H1 (cell line): ENCODE measurements at regions not wholly inside any gene's neighbourhood (a gene's known extent, or its start where the extent isn't known, plus 50 kb on each side); places are given as distances from the start of the nearest gene placed in this dataset.

ENCODE experiments used
- CTCF ChIA-PET: fragments of 300-600 bp; sonication (Branson Sonifier 250); formaldehyde crosslinking; loops from one replicate; lab custom pipeline; 2021; ENCODE audit not compliant: partially characterized antibody; lab: Charles Lee
- POLR2A ChIA-PET: fragments of 300-600 bp; sonication (Branson Sonifier 250); formaldehyde crosslinking; loops from one replicate; lab custom pipeline; 2021; ENCODE audit warnings: inconsistent platforms; ENCODE audit not compliant: partially characterized antibody; lab: Charles Lee
- DNase-seq, 2 experiments: peaks; one replicate each; pipeline versions ENCODE4 v3.0.0 to v3.0.0-alpha.2; 2010 to 2022; ENCODE audit warnings: low spot score in 2 of 2, low read depth in 1 of 2, mixed read lengths in 1 of 2
- FAIRE-seq: peaks from 2 replicates; lab custom pipeline; 2011; peaks lifted over from hg19 to GRCh38; lab: Jason Lieb, UNC
- H2AFZ ChIP-seq: 2 replicates; pipeline ENCODE4 v1.8.1; 2012; ENCODE audit warnings: low read length, inconsistent platforms
- H2AK5ac ChIP-seq: 2 replicates; pipeline ENCODE4 v1.6.1; 2013; ENCODE audit warnings: low read depth, low read length
- H2BK120ac ChIP-seq: replicated peaks from 2 replicates; pipeline ENCODE3; 2013; ENCODE audit warnings: low read depth, low read length, inconsistent platforms
- H2BK12ac ChIP-seq: 2 replicates; pipeline ENCODE4 v1.6.1; 2013; ENCODE audit warnings: low read depth, low read length
- H2BK15ac ChIP-seq: 2 replicates; pipeline ENCODE4 v1.6.1; 2013; ENCODE audit warnings: low read length
- H2BK20ac ChIP-seq: 2 replicates; pipeline ENCODE4 v1.6.1; 2013; ENCODE audit warnings: low read length
- H2BK5ac ChIP-seq: 2 replicates; pipeline ENCODE4 v1.6.1; 2013; ENCODE audit warnings: low read depth, low read length
- H3K14ac ChIP-seq: 2 replicates; pipeline ENCODE4 v1.6.1; 2013; ENCODE audit warnings: inconsistent platforms; ENCODE audit not compliant: insufficient read length
- H3K18ac ChIP-seq: 2 replicates; pipeline ENCODE4 v1.6.1; 2013; ENCODE audit warnings: low read length; ENCODE audit errors: extremely low read depth
- H3K23ac ChIP-seq: 2 replicates; pipeline ENCODE4 v1.6.1; 2013; ENCODE audit warnings: inconsistent platforms; ENCODE audit not compliant: insufficient read length
- H3K23me2 ChIP-seq: 2 replicates; pipeline ENCODE4 v1.6.1; 2013; ENCODE audit warnings: low read depth, low read length
- H3K27ac ChIP-seq: 2 replicates; pipeline ENCODE4 v1.6.1; 2011; ENCODE audit warnings: low read depth, low read length, inconsistent platforms
- H3K27me3 ChIP-seq, 4 experiments: replicated peaks in 1 of 4; 1 replicate in 1 of 4; 2 replicates in 3 of 4; pipeline versions ENCODE4 v1.6.1 to v1.8.1; 2011 to 2013; ENCODE audit warnings: low read length in 3 of 4, mild to moderate bottlenecking in 3 of 4, inconsistent platforms in 2 of 4, mixed read lengths in 2 of 4, moderate library complexity in 1 of 4; ENCODE audit not compliant: control insufficient read depth in 3 of 4, insufficient read depth in 3 of 4; ENCODE audit errors: extremely low read depth in 1 of 4
- H3K36me3 ChIP-seq, 4 experiments: 2 replicates each; pipeline versions ENCODE4 v1.6.1 to v1.8.1; 2011 to 2013; ENCODE audit warnings: mild to moderate bottlenecking in 4 of 4, low read length in 3 of 4, moderate library complexity in 2 of 4, control low read depth in 1 of 4, inconsistent platforms in 1 of 4; ENCODE audit not compliant: insufficient read depth in 4 of 4, control insufficient read depth in 2 of 4
- H3K4ac ChIP-seq: replicated peaks from 2 replicates; pipeline ENCODE3; 2013; ENCODE audit warnings: low read length, low read depth, mixed read lengths, inconsistent platforms; ENCODE audit not compliant: insufficient read length
- H3K4me1 ChIP-seq, 4 experiments: replicated peaks in 1 of 4; 1 replicate in 1 of 4; 2 replicates in 3 of 4; pipeline versions ENCODE4 v1.6.1 to v1.8.1; 2011 to 2013; ENCODE audit warnings: low read length in 3 of 4, inconsistent platforms in 2 of 4, mixed read lengths in 1 of 4; ENCODE audit not compliant: insufficient read depth in 4 of 4, control insufficient read depth in 3 of 4
- H3K4me2 ChIP-seq, 2 experiments: 2 replicates each; pipeline versions ENCODE4 v1.6.1 to v1.8.1; 2011 to 2013; ENCODE audit warnings: low read depth in 2 of 2, low read length in 2 of 2, control low read depth in 1 of 2, inconsistent platforms in 1 of 2, mild to moderate bottlenecking in 1 of 2; ENCODE audit not compliant: insufficient read depth in 1 of 2
- H3K4me3 ChIP-seq, 4 experiments: fragments of 200-600, 300-600 bp in 1 of 4; sonication (generic), shearing (Covaris generic), sonication (Bioruptor Twin) in 1 of 4; 2 replicates each; pipeline versions ENCODE4 v1.5.1 to v1.8.1; 2011 to 2016; ENCODE audit warnings: low read length in 4 of 4, low read depth in 3 of 4, control low read depth in 2 of 4, inconsistent platforms in 2 of 4, mild to moderate bottlenecking in 2 of 4, mixed read lengths in 1 of 4, moderate library complexity in 1 of 4; ENCODE audit not compliant: insufficient read depth in 2 of 4; ENCODE audit errors: extremely low read depth in 1 of 4
- H3K56ac ChIP-seq: replicated peaks from 2 replicates; pipeline ENCODE3; 2013; ENCODE audit warnings: low read depth, mild to moderate bottlenecking, mixed read lengths, low read length, inconsistent platforms; ENCODE audit not compliant: insufficient read length
- H3K79me1 ChIP-seq: 2 replicates; pipeline ENCODE4 v1.6.1; 2013; ENCODE audit warnings: low read depth, low read length, control low read depth
- H3K79me2 ChIP-seq, 2 experiments: 2 replicates each; pipeline versions ENCODE4 v1.6.1 to v1.8.1; 2012 to 2013; ENCODE audit warnings: low read length in 2 of 2, mild to moderate bottlenecking in 2 of 2, inconsistent platforms in 1 of 2; ENCODE audit not compliant: insufficient read depth in 2 of 2, control insufficient read depth in 1 of 2
- H3K9ac ChIP-seq, 4 experiments: replicated peaks in 1 of 4; 1 replicate in 1 of 4; 2 replicates in 3 of 4; pipeline versions ENCODE4 v1.6.1 to v1.8.1; 2011 to 2013; ENCODE audit warnings: low read depth in 3 of 4, low read length in 3 of 4, control low read depth in 2 of 4, mild to moderate bottlenecking in 2 of 4, moderate library complexity in 2 of 4, inconsistent platforms in 1 of 4; ENCODE audit errors: extremely low read depth in 1 of 4
- H3K9me3 ChIP-seq, 2 experiments: 2 replicates each; pipeline versions ENCODE4 v1.6.1 to v1.8.1; 2012 to 2013; ENCODE audit warnings: mild to moderate bottlenecking in 2 of 2, moderate library complexity in 2 of 2, control low read depth in 1 of 2, inconsistent platforms in 1 of 2, low read depth in 1 of 2, low read length in 1 of 2, mixed read lengths in 1 of 2; ENCODE audit not compliant: insufficient read depth in 2 of 2
- H4K20me1 ChIP-seq, 2 experiments: replicated peaks in 1 of 2; 2 replicates each; pipeline versions ENCODE3 to v1.8.1; 2011 to 2013; ENCODE audit warnings: inconsistent platforms in 2 of 2, low read length in 2 of 2, mild to moderate bottlenecking in 1 of 2; ENCODE audit not compliant: insufficient read depth in 2 of 2, control insufficient read depth in 1 of 2
- H4K5ac ChIP-seq: 2 replicates; pipeline ENCODE4 v1.6.1; 2013; ENCODE audit warnings: low read length, low read depth, mixed read lengths, inconsistent platforms; ENCODE audit not compliant: insufficient read length
- H4K8ac ChIP-seq: 2 replicates; pipeline ENCODE4 v1.8.0; 2013; ENCODE audit warnings: mild to moderate bottlenecking, moderate library complexity, low read length, inconsistent platforms; ENCODE audit not compliant: insufficient read depth; ENCODE audit errors: extremely low read depth
- H4K91ac ChIP-seq: replicated peaks from 2 replicates; pipeline ENCODE3; 2013; ENCODE audit warnings: low read length, mixed read lengths, inconsistent platforms; ENCODE audit not compliant: insufficient read length
- JUN ChIP-seq: IDR thresholded peaks from 2 replicates; pipeline ENCODE4 v1.6.1; 2011; ENCODE audit warnings: low read depth, mild to moderate bottlenecking, improper control_type of control experiment, low read length
- JUND ChIP-seq: IDR thresholded peaks from 2 replicates; pipeline ENCODE4 v1.6.1; 2011; ENCODE audit warnings: mild to moderate bottlenecking, improper control_type of control experiment, low read length
- POU5F1 ChIP-seq: IDR thresholded peaks from 2 replicates; pipeline ENCODE4 v1.6.1; 2011; ENCODE audit warnings: low read depth, mild to moderate bottlenecking, low read length, moderate library complexity
- RXRA ChIP-seq: IDR thresholded peaks from 2 replicates; pipeline ENCODE4 v1.6.1; 2011; ENCODE audit warnings: low read depth, mild to moderate bottlenecking, low read length, moderate library complexity; ENCODE audit not compliant: insufficient read depth
- SIN3A ChIP-seq, 2 experiments: IDR thresholded peaks in 1 of 2; conservative IDR thresholded peaks in 1 of 2; 2 replicates each; pipeline ENCODE4 v1.6.1; 2011 to 2012; ENCODE audit warnings: low read length in 2 of 2, improper control_type of control experiment in 1 of 2, low read depth in 1 of 2, mild to moderate bottlenecking in 1 of 2
- SP1 ChIP-seq: IDR thresholded peaks from 2 replicates; pipeline ENCODE4 v1.6.1; 2011; ENCODE audit warnings: low read depth, low read length
- SRF ChIP-seq: IDR thresholded peaks from 2 replicates; pipeline ENCODE4 v1.6.1; 2011; ENCODE audit warnings: mild to moderate bottlenecking, low read depth, low read length, moderate library complexity
- TBP ChIP-seq: IDR thresholded peaks from 2 replicates; pipeline ENCODE4 v1.6.1; 2011; ENCODE audit warnings: low read depth, low read length, improper control_type of control experiment
- TEAD4 ChIP-seq: IDR thresholded peaks from 2 replicates; pipeline ENCODE4 v1.6.1; 2012; ENCODE audit warnings: low read depth, low read length, inconsistent platforms, mixed read lengths
- WGBS, 2 experiments: shearing (Covaris generic) in 1 of 2; methylation state at CpG; one replicate each; pipeline versions ENCODE4 v1.1.6 to v1.1.7; 2013 to 2015; ENCODE audit warnings: low lambda C conversion rate in 2 of 2, mixed read lengths in 2 of 2, inconsistent platforms in 1 of 2, low coverage in 1 of 2, missing lambda C conversion rate in 1 of 2; ENCODE audit not compliant: insufficient replicate concordance in 2 of 2, insufficient coverage in 1 of 2, insufficient read length in 1 of 2; ENCODE audit errors: extremely low coverage in 1 of 2, missing lambda C conversion rate in 1 of 2; 5-methylcytosine and 5-hydroxymethylcytosine counted together

DNA sequence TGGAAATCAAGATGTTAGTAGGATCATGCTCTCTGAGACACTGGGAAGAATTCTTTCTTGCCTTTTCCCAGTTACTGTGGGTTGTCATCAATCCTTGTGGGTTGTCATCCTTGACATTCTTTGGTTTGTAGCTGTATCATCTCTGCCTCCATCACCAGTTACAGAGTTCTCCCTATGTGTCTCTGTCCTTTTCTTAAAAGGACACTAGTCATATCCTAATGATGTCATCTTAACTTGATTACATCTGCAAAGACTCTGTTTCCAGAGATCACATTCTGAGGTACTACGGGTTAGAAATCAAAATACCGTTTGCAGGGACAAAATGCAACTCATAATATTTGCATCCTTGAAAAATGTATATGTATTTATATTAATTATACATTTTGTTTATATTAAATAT lies 500.4 kb downstream of the ZBBX start:
- Histone ChIP-seq H3K56ac (no peak overlapping the region), H4K5ac (no peak overlapping the region), H2AK5ac (no peak overlapping the region), H3K23me2 (no peaks in the 10 kb centered on the region), H2BK12ac (no peak overlapping the region), H3K9ac (no peak overlapping the region), H4K91ac (no peak overlapping the region), H3K9me3 (no peaks in the 10 kb centered on the region), H3K79me1 (no peaks in the 10 kb centered on the region), H3K27ac (no peak overlapping the region), H2AFZ (no peak overlapping the region), H3K14ac (no peak overlapping the region), H3K4ac (no peak overlapping the region), H3K4me2 (no peak overlapping the region), H2BK5ac (no peak overlapping the region), H3K18ac (no peak overlapping the region), H3K4me3 (no peak overlapping the region), H4K8ac (no peak overlapping the region), H3K79me2 (no peaks in the 10 kb centered on the region), H4K20me1 (no peaks in the 10 kb centered on the region), H2BK20ac (no peak overlapping the region), H3K36me3 (no peaks in the 10 kb centered on the region), H2BK120ac (no peak overlapping the region), H3K23ac (no peak overlapping the region), H2BK15ac (no peak overlapping the region), H3K4me1 (no peaks in the 10 kb centered on the region), H3K27me3 (no peaks in the 10 kb centered on the region)
- FAIRE-seq = no peak
- ChIA-PET CTCF (no interaction called here), POLR2A (no interaction called here)
- WGBS, 2 experiments = 94% methylated on average over 2 of the region's 2 CpGs; no CpG with 5 or more reads in 1 of the 2 experiments
- no peak for DNase-seq
- no peak for TF ChIP-seq JUN
- TF ChIP-seq RXRA = no peak
- no peak for TF ChIP-seq SIN3A (conservative IDR thresholded peaks at IDR 0.05 in 1 of 2, IDR thresholded peaks at IDR 0.05 in 1 of 2; ENCODE audit: low read depth in 1 of 2, low read length in 2 of 2)
- TF ChIP-seq SP1 = no peak
- no peak for TF ChIP-seq POU5F1
- no peak for TF ChIP-seq TEAD4
- no peak for TF ChIP-seq JUND
- TF ChIP-seq TBP = no peak
- no peak for TF ChIP-seq SRF
